Upper lobe of right lung (tissue), 1 donor: ENCODE measurements at regions not wholly inside any gene's neighbourhood (a gene's known extent, or its start where the extent isn't known, plus 50 kb on each side); places are given as distances from the start of the nearest gene placed in this dataset.

Source experiments
- ATAC-seq: fragments of 200-7000 bp; cut with Tn5 transposase; one replicate; pipeline ENCODE4 v1.9.1; 2020; ENCODE audit warnings: mild to moderate bottlenecking, moderate library complexity
- DNase-seq: peaks from one replicate; pipeline ENCODE4 v3.0.0-alpha.2; 2020
- H3K27ac ChIP-seq: fragments of 200-600 bp; one replicate; pipeline ENCODE4 v1.8.0; 2022
- H3K27me3 ChIP-seq: fragments of 200-600 bp; one replicate; pipeline ENCODE4 v1.8.0; 2022; ENCODE audit warnings: mild to moderate bottlenecking
- H3K36me3 ChIP-seq: fragments of 200-600 bp; one replicate; pipeline ENCODE4 v1.8.0; 2022
- H3K4me1 ChIP-seq: fragments of 200-600 bp; one replicate; pipeline ENCODE4 v1.8.0; 2022
- H3K4me3 ChIP-seq: fragments of 200-600 bp; one replicate; pipeline ENCODE4 v1.8.0; 2022; ENCODE audit warnings: mild to moderate bottlenecking
- H3K9me3 ChIP-seq: fragments of 200-600 bp; one replicate; pipeline ENCODE4 v1.8.0; 2022
- CTCF ChIP-seq: fragments of 200-600 bp; IDR thresholded peaks from one replicate; pipeline ENCODE4 v1.8.0; 2022; ENCODE audit warnings: antibody characterized with exemption
- intact Hi-C: fragments of 100-400 bp; cut with DNase I; formaldehyde crosslinking; loops from one replicate; pipeline ENCODE4 v1.11.0; 2022
- donor health status: DM: no; HTN: yes; CAD: no; lungs with severe emphysema.

GRCh38 chr5:40141896-40142295 lies 537.8 kb upstream of the PTGER4 start:
- TF ChIP-seq CTCF = no peak
- Histone ChIP-seq H3K27me3 (no peaks in the 10 kb centered on the region), H3K9me3 (no peaks in the 10 kb centered on the region), H3K36me3 (no peaks in the 10 kb centered on the region), H3K4me1 (no peaks in the 10 kb centered on the region), H3K27ac (no peak overlapping the region), H3K4me3 (no peak overlapping the region)
- intact Hi-C loops = no loop called here
- no peak for DNase-seq
- ATAC-seq = no peak

DNA sequence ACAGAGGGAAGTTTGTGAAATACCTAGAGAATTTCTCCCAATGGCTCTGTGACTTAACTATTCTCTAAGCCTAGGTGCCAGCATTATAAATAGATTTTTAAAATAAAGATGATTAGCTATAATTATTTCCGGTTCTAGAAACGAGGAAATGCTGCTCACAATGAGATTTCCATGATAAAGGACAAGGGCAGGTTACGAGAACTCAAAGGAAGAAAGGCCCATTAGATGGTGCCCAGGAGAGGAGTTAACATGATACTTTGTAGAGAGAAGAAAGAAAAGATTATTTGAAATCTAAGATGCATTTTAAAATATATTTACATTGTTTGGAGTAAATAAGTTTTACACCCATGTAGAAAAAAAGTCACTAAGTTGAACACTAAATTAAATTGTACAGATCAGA lies 538.3 kb upstream of the PTGER4 start:
- TF ChIP-seq CTCF = no peak
- no peak for ATAC-seq
- Histone ChIP-seq H3K36me3 (no peaks in the 10 kb centered on the region), H3K4me3 (no peak overlapping the region), H3K27ac (no peak overlapping the region), H3K9me3 (no peaks in the 10 kb centered on the region), H3K4me1 (no peaks in the 10 kb centered on the region), H3K27me3 (no peaks in the 10 kb centered on the region)
- intact Hi-C loops = no loop called here
- DNase-seq = no peak

GRCh38 chr5:40137223-40137622 lies 542.5 kb upstream of the PTGER4 start:
- Histone ChIP-seq H3K27me3 (no peaks in the 10 kb centered on the region), H3K36me3 (no peaks in the 10 kb centered on the region), H3K27ac (no peak overlapping the region), H3K4me1 (no peaks in the 10 kb centered on the region), H3K9me3 (no peaks in the 10 kb centered on the region), H3K4me3 (no peak overlapping the region)
- intact Hi-C loops = no loop called here
- ATAC-seq = no peak
- no peak for TF ChIP-seq CTCF
- DNase-seq = no peak

- no peaks in the 10 kb centered on the region for H3K36me3 ChIP-seq
- TF ChIP-seq CTCF = no peak
- no peak overlapping the region for H3K27ac ChIP-seq
- H3K4me1 ChIP-seq = no peaks in the 10 kb centered on the region
- no peaks in the 10 kb centered on the region for H3K27me3 ChIP-seq
- H3K9me3 ChIP-seq = no peaks in the 10 kb centered on the region
- H3K4me3 ChIP-seq = no peak overlapping the region
- intact Hi-C loops = no loop called here
- ATAC-seq = no peak
- no peak for DNase-seq
Observed at GRCh38 chr5:40134883-40135520, 544.7 kb upstream of the PTGER4 start.

DNA sequence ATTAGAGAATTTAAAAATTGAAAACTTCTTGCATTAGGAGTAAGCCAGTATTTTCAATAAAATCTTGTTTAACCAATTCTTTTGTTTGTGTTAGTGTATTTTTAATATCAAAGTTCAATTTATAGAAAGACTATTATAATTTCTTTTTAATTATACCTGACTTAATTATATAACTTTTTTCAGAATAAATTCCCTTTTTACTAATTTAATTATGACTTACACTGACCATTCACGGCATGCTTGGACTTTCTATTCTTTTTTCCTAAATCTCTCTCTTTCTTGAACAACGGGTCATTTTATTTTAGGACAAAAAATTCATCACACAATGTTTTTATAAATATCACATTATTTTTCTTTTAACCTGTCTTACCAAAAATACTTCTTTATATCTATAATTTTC lies 555.3 kb upstream of the PTGER4 start:
- H3K36me3 ChIP-seq = no peaks in the 10 kb centered on the region
- no peak overlapping the region for H3K4me3 ChIP-seq
- H3K27ac ChIP-seq = no peak overlapping the region
- TF ChIP-seq CTCF = no peak
- DNase-seq (no peak), ATAC-seq (no peak)
- no peaks in the 10 kb centered on the region for H3K4me1 ChIP-seq
- no peaks in the 10 kb centered on the region for H3K27me3 ChIP-seq
- intact Hi-C loops = no loop called here
- H3K9me3 ChIP-seq = peaks cover 4% of the 10 kb centered on the region

DNA sequence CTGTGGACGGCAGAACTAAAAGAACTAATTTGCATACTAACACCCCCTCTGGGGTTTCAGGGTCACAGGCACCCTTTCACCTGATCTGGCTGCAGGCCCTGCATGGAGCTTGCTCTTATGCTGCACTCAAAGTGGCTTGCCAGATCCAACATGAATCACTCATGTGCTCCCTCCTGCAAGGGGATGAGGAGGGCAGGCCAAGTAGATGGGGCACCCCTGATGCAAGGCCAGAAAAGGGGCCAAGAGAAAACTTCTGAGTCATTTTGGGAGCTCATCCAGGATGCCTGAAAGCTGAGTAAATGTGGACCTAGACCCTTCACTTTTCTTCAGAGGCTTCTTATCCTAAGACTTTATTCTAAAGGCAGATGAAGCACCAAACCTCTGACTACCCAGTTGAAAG lies 558.5 kb upstream of the PTGER4 start:
- TF ChIP-seq CTCF = no peak

More for the DNA sequence above, 558.5 kb upstream of the PTGER4 start:
- Histone ChIP-seq H3K9me3 (peaks cover 4% of the 10 kb centered on the region), H3K27ac (no peak overlapping the region), H3K27me3 (no peaks in the 10 kb centered on the region), H3K4me3 (no peak overlapping the region), H3K4me1 (no peaks in the 10 kb centered on the region), H3K36me3 (no peaks in the 10 kb centered on the region)
- ATAC-seq (no peak), DNase-seq (no peak)
- intact Hi-C loops = no loop called here
